ENCODE measurements at regions not wholly inside any gene's neighbourhood (a gene's known extent, or its start where the extent isn't known, plus 50 kb on each side); places are given as distances from the start of the nearest gene placed in this dataset.

DNA sequence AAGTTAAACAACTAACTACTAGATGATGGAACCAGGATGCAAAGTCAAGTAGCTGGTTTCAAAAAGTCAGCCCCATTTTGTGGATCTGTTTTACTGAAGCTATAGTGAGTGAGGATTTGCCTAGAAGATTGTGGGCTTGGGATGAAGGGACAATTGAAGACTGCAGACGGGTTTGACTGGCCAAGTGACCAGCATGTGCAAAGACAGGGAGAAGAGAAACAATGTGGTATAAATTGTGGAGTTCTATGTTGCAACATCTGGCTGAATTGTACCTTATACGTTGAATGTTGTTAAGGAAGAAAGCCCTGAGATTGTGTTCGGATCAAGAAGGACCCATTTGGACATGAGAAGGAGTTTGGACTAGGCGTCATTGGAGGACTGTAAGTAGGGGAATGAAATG, 101.8 kb downstream of the MAT2B start:
- no peak for DNase-seq (ENCODE audit: low read depth)
- no peak overlapping the region for H3K4me3 ChIP-seq (ENCODE audit: low read depth, low read length)
- TF ChIP-seq, protein P1, sequence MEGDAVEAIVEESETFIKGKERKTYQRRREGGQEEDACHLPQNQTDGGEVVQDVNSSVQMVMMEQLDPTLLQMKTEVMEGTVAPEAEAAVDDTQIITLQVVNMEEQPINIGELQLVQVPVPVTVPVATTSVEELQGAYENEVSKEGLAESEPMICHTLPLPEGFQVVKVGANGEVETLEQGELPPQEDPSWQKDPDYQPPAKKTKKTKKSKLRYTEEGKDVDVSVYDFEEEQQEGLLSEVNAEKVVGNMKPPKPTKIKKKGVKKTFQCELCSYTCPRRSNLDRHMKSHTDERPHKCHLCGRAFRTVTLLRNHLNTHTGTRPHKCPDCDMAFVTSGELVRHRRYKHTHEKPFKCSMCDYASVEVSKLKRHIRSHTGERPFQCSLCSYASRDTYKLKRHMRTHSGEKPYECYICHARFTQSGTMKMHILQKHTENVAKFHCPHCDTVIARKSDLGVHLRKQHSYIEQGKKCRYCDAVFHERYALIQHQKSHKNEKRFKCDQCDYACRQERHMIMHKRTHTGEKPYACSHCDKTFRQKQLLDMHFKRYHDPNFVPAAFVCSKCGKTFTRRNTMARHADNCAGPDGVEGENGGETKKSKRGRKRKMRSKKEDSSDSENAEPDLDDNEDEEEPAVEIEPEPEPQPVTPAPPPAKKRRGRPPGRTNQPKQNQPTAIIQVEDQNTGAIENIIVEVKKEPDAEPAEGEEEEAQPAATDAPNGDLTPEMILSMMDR (IDR thresholded peaks at IDR 0.05; ENCODE audit: control insufficient read depth, extremely low read depth, insufficient read depth), result no peak

DNA sequence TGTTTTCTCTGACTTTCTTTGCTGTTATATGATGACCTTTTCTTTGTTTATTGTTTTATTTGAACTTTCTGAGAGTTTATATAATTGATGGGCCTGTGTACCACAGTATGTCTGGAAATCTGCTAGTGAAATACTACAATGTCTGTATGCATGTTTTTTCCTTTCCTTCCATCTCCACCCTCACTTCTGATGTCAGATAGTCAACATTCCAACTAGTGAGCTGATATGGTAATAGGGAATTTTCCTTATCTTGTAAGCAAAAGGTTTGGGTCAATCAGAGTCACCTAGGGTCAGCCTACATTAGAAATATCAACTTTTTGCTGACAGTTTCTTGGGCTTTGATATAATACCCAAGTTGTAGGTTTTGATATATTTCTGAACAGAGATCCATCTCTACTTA, 103.2 kb downstream of the MAT2B start:
- TF ChIP-seq, protein P1 (IDR thresholded peaks at IDR 0.05; ENCODE audit: control insufficient read depth, extremely low read depth, insufficient read depth), result no peak
- DNase-seq (ENCODE audit: low read depth), result no peak
- no peak overlapping the region for H3K4me3 ChIP-seq (ENCODE audit: low read depth, low read length)

DNA sequence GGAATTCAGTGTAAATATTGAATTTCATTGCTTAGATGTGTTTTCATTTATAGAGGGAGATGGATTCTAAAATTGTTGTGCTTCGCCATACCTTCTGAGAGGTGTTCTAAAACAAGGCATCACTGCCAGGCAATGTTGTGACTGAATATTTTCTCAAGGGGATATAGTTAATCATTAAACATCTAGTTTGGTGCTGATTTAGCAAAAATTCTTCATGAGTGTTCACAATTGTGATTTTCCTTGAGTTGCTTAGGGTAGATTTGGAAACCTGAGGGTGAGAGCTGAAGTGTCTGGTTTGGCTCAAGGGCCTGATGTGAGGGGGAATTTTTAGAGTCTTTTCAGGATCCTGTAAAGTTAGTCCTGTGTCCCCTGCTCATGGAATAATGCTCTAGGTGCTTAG, 104.5 kb downstream of the MAT2B start:
- no peak for DNase-seq (ENCODE audit: low read depth)
- no peak overlapping the region for H3K4me3 ChIP-seq (ENCODE audit: low read depth, low read length)
- TF ChIP-seq, protein P1 (IDR thresholded peaks at IDR 0.05; ENCODE audit: control insufficient read depth, extremely low read depth, insufficient read depth), result no peak

DNA sequence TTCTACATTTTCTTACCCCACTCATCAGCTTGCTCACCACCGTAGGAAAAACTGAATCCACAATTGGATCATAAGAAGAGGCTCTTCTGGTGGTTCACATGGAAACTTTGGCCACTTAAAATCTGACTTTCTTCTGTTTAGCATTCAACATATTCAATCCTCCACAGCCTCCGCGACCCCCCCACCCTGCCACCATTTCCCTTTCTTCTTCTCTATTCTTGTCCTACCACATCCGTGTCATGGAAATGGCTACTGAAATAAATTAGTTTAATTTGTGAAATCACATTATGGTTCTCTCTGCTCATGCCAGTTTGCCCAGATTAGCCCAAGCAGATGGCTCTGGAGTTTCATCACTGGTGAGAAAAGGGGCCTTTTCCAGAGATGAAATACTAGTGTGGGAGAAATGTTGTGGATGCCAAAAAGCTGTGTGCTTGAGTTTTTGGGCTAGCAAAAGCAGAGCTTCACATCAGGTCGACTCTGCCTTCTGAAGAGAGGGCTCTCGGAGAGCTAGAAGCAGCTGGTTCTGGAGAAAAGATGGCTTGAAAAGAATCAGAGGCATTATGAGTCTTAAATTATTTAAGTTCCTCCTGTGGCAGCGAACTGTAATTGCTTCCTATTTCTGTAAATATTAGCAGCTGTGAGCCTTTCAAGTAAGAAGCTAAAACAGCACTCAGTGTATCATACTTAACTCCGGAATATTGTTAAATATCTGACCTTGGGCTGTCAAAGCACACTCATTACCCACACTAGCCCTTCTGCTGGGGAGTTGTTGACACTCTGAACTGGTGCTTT, 107.1 kb downstream of the MAT2B start:
- no peak overlapping the region for H3K4me3 ChIP-seq (ENCODE audit: low read depth, low read length)
- DNase-seq (ENCODE audit: low read depth), result no peak
- TF ChIP-seq, protein P1 (IDR thresholded peaks at IDR 0.05; ENCODE audit: control insufficient read depth, extremely low read depth, insufficient read depth), result no peak

DNA sequence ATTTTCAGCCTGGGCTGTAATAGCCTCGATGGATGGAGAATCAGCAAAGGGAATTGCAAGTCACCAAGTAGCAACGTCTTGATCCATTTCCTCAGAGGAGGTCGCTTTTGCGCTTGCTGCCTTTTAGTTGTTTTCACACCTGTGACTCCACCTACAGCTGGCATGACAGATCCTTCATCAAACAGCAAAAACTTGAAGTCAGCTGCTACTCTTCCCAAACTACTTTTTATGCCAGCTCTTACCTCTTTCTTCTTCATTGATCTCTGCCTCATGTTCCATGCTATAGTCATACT, 107.7 kb downstream of the MAT2B start:
- TF ChIP-seq, protein P1 (IDR thresholded peaks at IDR 0.05; ENCODE audit: control insufficient read depth, extremely low read depth, insufficient read depth), result no peak
- no peak overlapping the region for H3K4me3 ChIP-seq (ENCODE audit: low read depth, low read length)
- peak; percentile 17 for DNase-seq (ENCODE audit: low read depth)

DNA sequence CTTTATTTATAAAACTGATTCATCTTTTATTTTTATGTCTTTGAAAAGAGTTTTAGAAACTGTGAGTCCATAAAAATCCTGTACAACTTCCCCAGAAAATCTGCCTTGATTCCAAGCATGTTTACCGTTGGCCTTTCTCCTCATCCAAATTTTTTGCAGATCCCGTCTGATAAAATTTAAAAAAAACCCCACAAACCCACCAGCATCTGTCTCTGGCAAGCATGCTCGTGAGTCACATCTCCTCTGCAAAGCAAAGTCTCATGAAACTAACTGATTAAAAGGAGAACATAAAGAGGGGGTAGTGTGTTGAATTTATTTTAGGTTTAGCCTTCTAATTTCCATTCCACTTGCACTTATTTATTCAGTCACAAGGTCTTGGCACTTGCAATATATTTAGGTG, 109.4 kb downstream of the MAT2B start:
- TF ChIP-seq, protein P1 (IDR thresholded peaks at IDR 0.05; ENCODE audit: control insufficient read depth, extremely low read depth, insufficient read depth), result no peak
- no peak for DNase-seq (ENCODE audit: low read depth)
- H3K4me3 ChIP-seq (ENCODE audit: low read depth, low read length), result no peak overlapping the region

All from LNCaP clone FGC (cell line).